HG03342 (cell line): ENCODE measurements at regions not wholly inside any gene's neighbourhood (a gene's known extent, or its start where the extent isn't known, plus 50 kb on each side); places are given as distances from the start of the nearest gene placed in this dataset.
"Not testable (repeated sequence)": the region's sequence is repeated elsewhere in the genome, so short reads cannot be mapped to it uniquely, and the experiment has no call there.

Experiments
- ATAC-seq: cut with Tn5 transposase; IDR thresholded peaks from one replicate; pipeline ENCODE4 v1.9.1; 2021; ENCODE audit warnings: mild to moderate bottlenecking, moderate library complexity; ENCODE audit not compliant: unreplicated experiment

- ATAC-seq: no peak
Observed at GRCh38 chr12:131408036-131408365, 302.9 kb upstream of the SFSWAP start.

- ATAC-seq: no peak
Observed at GRCh38 chr12:131408484-131408883, 302.4 kb upstream of the SFSWAP start.

DNA sequence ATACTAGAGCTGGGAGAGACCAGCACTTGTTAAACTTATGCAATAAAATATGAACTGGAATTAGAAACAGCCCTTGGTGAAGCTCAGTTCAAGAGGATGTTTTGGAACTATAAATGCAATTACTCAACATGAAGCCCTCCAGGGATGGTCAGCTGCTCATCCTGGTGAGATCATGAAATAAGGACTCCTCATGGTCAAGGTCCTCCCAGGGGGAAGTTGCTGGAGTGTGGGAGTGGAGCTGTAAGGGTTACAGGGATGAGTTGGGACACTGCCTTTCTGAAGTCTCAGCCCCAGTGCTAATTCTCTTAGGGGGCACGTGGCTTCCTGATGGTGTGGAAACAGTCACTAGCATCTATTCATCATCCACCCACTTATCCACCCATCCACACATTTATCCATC is 301.7 kb upstream of the SFSWAP start:
- no peak for ATAC-seq

DNA sequence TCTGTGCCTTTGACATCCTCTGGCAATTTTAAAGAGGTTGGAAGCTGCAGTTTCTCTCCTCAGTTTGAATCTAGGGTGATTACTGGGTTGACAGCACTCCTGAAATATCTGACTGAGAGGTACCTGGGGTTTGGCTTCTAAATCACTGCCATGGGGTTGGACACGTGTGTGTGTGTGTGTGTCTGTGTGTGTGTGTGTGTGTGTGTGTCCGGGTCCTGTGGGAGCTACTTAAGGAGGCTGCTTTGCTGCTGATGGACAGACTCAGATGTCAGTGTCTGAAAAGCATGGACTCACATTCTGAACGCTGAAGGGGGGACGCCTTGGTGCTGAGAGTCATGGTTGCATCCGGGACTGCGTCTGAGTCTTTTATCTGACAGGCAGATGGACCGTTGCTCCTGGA is 299.1 kb upstream of the SFSWAP start:
- ATAC-seq: not testable (repeated sequence)

DNA sequence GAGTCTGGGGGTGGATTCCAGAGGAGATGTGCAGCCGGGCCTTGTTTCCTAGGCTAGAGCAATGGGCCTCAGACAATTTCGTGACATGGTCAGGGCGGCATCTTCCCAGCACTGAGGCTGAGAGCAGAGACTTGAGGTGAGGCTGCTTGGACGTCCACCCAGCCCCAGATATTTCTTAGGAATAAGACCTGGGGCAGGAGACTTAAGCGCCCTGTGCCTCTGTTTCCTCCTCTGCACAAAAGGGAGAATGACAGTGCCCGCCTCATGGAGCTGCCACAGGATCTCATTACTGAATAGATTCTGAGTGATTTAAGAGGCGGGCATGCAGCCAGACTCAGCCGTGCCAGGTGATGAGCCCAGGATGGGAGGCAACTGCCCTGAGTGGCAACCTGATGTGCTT is 297.9 kb upstream of the SFSWAP start:
- ATAC-seq: no peak

DNA sequence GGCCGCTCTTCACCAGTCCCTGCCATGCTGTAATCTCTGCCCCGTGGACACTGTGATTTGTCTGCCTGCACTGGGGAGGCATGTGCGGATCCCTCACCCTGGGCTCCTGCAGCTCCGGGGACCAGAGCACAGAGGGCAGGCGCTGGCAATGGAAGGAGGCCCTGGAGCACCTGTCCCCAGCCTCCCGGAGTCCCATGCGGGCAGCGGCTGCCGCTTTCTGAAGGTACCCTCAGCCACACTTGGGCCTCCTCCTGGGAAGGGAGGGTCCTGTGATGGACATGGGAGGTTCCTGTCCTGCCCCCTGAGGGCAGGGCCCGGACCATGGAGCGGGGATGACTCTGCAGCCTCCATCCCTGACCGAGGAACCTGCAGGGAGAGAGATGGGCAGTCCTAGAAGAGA is 297.4 kb upstream of the SFSWAP start:
- ATAC-seq: no peak

GRCh38 chr12:131414155-131414922 is 296.6 kb upstream of the SFSWAP start:
- ATAC-seq: not testable (repeated sequence)

GRCh38 chr12:131415781-131416180 is 295.1 kb upstream of the SFSWAP start:
- ATAC-seq: no peak

DNA sequence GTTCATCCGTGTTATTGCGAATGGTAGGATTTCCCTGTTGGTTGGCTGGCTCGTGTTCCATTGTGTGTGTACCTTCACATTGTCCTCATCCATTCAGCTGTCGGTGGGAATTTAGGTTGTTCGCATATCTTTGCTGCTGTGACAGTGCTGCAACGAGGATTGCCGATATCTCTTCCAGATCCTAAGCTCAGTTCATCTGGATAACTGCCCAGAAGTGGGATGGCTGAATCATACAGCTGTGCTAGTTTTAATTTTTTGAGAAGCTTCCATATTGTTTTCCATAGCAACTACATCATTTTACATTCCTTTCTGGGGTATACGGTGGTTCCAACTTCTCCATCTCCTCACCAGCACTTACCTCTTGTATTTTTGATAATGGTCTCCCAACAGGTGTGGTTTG is 292.8 kb upstream of the SFSWAP start:
- no peak for ATAC-seq

DNA sequence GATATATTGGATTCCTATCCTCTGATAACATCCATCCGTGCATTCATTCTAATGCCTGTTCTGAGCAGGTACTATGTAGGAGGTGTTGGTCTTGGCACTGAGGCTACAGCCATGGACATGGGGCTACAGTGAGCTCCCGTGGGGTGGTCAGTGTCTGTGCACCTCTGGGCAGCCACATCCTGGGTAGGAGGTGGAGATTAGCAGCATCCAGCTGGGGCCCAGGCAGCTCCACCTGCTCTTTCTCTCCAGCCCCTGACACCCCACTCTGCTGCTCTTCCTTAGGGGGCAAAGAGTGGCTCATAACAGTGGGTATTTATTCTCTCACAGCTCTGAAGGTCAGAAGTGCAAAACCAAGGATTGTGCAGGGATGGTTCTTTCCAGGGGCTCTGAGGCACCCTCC is 292.0 kb upstream of the SFSWAP start:
- ATAC-seq: no peak

DNA sequence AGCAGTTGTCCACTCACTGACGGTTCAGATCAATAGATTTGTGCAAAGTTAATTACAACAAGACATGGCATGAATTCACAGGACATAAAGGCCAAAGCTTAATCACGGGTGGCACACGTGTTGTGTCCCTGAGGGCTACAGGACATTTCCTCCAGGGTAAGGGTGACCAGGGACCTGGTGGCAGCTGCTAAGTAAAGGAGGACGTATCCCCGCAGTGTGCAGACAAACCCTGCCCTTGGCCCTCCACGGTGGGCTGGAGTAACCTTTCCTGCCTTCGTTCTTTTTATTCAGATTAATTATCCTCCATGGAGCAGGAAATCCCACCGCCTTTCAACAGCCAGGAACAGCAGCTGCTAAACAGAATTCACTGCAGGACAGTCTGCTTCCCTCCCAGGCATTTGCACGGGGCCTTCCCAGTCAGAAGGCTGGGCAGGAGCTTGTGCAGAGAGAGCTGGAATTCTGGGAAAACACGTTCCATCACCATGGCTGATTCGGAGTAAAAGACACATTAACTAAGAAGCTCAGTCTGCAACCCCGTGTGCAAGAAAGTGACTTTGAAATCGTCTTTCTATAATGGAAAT is 289.9 kb upstream of the SFSWAP start:
- no peak for ATAC-seq

DNA sequence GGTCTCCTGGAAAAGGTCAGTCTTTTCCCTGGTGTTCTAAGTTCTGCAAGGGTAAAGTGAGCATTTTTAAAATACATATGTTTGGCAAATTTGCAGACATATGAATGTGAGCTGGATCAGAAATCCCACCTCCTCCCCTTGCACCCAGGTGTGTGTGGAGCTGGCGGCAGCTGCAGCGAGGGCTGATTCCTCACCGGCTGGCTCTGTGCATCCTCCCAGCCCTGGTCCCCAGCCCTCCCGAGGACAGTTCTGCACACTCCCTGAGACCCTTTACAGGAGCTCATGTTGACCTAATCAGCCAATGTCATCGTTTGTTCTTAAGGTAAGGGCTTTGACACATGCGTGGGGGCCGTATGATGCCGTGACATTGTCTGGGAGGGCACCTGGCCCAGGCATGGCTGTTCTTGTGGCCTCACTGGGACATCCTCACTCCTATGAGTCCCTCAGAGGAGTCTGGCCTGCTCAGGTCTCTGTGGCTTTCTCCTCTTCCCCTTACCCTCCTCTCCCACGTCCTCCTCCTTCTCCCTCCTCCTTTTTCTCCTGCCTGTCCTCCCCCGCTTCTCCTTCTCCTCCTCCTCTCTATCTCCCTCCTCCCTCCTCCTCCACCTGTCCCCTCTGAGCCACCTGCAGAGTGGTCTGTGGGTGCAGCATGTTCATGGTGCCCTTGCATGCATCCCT is 289.2 kb upstream of the SFSWAP start:
- ATAC-seq: no peak

DNA sequence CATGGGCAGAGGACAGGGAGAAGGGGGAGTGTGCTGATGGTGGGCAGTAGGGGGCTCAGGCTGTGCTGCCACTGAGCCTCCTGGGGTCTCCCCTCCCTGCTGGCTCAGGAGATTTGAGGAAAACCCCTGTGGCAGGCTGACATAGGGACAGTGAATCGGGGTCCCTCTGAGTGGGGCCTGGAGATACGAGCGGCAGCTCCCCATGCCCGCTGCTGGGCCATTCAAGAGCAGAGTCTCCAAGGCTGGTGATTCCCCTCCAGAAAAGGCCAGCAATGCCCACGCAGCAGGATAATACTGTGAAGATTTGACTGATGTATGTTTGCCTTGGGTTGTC is 288.7 kb upstream of the SFSWAP start:
- no peak for ATAC-seq

DNA sequence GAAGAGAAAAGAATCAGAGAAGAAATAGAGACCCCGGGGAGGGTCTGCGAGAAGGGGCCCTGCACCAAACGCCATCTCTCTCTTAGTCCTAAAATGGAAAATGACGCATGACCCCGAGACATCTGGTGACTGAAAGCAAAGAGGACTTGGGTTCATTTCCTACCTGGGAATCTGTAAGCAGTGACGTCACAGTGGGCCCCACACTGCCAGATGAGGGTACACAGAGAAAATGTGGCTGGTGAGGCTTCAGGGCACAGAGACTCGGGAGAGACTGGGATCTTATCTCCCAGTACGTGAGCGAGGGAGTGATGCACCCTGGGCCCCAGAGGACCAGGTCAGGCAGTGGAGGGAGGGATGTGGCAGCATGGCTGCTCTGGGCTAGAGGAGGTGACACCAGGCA is 288.1 kb upstream of the SFSWAP start:
- ATAC-seq: no peak

- ATAC-seq: no peak
Observed at GRCh38 chr12:131424270-131424669, 286.6 kb upstream of the SFSWAP start.

- ATAC-seq: no peak
Observed at GRCh38 chr12:131425112-131426075, 285.5 kb upstream of the SFSWAP start.

DNA sequence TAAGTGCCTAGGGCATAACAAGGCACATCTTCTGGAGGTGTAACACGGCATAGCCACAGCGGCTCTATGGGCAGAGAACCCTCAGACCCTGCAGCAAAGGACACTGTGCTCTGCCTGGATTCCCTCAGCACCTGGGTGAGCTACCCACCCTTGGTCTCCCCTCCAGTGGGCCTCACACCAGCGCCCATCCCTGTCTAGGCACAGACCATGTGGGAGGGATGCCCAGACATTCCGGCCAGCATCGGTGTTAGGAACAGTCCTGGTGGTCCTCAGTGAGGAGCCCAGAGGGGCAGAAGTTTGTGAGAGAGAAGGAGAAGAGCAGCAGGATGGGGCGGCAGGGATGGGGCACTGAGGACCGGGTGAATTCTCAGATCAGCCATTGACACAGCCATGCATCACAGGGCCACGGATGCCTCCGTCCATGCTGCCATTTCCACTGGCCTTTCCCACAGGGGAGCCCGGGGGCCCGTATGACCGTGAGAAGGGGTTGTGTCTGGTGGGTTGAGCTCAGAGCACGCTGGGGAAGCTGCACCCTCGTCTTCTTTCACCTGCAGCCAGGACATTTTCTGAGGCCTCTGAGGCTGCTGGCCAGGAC is 282.7 kb upstream of the SFSWAP start:
- ATAC-seq: no peak

- not testable (repeated sequence) for ATAC-seq
Observed at GRCh38 chr12:131429221-131429620, 281.7 kb upstream of the SFSWAP start.

- ATAC-seq: not testable (repeated sequence)
Observed at GRCh38 chr12:131429697-131430096, 281.2 kb upstream of the SFSWAP start.

DNA sequence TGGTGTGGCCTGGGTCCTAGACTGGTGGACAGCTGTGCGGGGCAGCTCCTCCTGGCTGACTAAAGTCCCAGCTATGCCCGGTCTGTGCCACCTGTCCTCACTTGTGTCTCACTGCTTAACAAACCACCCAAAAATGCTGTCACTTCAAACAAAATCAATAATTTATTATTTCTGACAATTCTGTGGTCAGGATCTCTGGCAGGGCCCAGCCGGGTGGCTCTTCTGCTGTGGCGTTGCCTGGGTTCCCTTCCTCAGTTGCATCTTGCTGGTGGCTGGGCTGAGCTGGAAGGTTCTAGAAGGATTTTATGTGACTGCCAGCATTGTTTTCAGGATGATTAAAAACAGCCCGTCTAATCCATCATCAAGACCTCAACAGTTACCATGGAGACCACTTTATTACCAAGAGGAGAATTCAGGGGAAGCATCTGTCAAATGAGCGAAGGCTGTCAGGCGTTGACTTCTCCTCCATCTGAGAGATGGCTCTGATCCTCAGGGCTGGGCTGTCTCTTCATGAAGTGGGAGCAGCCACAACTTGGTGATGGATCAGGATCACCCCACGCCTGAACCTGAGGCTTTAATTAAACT is 280.6 kb upstream of the SFSWAP start:
- no peak for ATAC-seq
